Endodermal cell (in vitro differentiated cells): ENCODE measurements at regions not wholly inside any gene's neighbourhood (a gene's known extent, or its start where the extent isn't known, plus 50 kb on each side); places are given as distances from the start of the nearest gene placed in this dataset.

Experiments
- DNase-seq: peaks from one replicate; pipeline ENCODE4 v3.0.0-alpha.2; 2017
- H3K27ac ChIP-seq: 2 replicates; pipeline ENCODE4 v1.5.1; 2013; ENCODE audit warnings: mild to moderate bottlenecking, low read depth, low read length, moderate library complexity
- H3K27me3 ChIP-seq: 2 replicates; pipeline ENCODE4 v1.6.1; 2013; ENCODE audit warnings: mild to moderate bottlenecking, low read length, moderate library complexity; ENCODE audit not compliant: insufficient read depth, control insufficient read depth, poor library complexity, severe bottlenecking
- H3K36me3 ChIP-seq: 2 replicates; pipeline ENCODE4 v1.7.0; 2013; ENCODE audit warnings: mild to moderate bottlenecking, low read length, moderate library complexity; ENCODE audit not compliant: control insufficient read depth, insufficient read depth
- H3K4me1 ChIP-seq: one replicate; pipeline ENCODE4 v1.7.0; 2013; ENCODE audit warnings: low read length; ENCODE audit not compliant: control insufficient read depth, insufficient read depth
- H3K4me3 ChIP-seq: 2 replicates; pipeline ENCODE4 v1.5.1; 2013; ENCODE audit warnings: mild to moderate bottlenecking, low read length, moderate library complexity
- H3K9ac ChIP-seq: 2 replicates; pipeline ENCODE4 v1.6.1; 2013; ENCODE audit warnings: mild to moderate bottlenecking, low read length, moderate library complexity; ENCODE audit not compliant: poor library complexity, severe bottlenecking; ENCODE audit errors: extremely low read depth
- H3K9me3 ChIP-seq: 2 replicates; pipeline ENCODE4 v1.6.1; 2013; ENCODE audit warnings: mild to moderate bottlenecking, low read length, moderate library complexity; ENCODE audit not compliant: control insufficient read depth
- H3K27ac Mint-ChIP-seq: 2 replicates; pipeline ENCODE4 v1.8.0; 2020; ENCODE audit warnings: mixed read lengths
- H3K27me3 Mint-ChIP-seq: 2 replicates; pipeline ENCODE4 v1.8.0; 2021; ENCODE audit warnings: mild to moderate bottlenecking, mixed read lengths; ENCODE audit not compliant: insufficient read depth
- H3K36me3 Mint-ChIP-seq: 2 replicates; pipeline ENCODE4 v1.8.0; 2020; ENCODE audit warnings: low read depth, mixed read lengths
- H3K4me1 Mint-ChIP-seq: 2 replicates; pipeline ENCODE4 v1.8.0; 2020; ENCODE audit warnings: mixed read lengths
- H3K4me3 Mint-ChIP-seq: 2 replicates; pipeline ENCODE4 v1.8.0; 2020; ENCODE audit warnings: mild to moderate bottlenecking, moderate library complexity, mixed read lengths
- H3K9me3 Mint-ChIP-seq: 2 replicates; pipeline ENCODE4 v1.8.0; 2020; ENCODE audit warnings: mild to moderate bottlenecking, mixed read lengths
- CTCF ChIP-seq: fragments of 200-600 bp; sonication (generic); conservative IDR thresholded peaks from 2 replicates; pipeline ENCODE4 v1.5.0; 2021; ENCODE audit warnings: antibody characterized with exemption, mild to moderate bottlenecking
- WGBS, 2 experiments: methylation state at CpG; one replicate each; pipeline versions ENCODE4 v1.1.5 to v1.1.7; 2013; ENCODE audit warnings: missing lambda C conversion rate in 2 of 2, mixed read lengths in 1 of 2; ENCODE audit not compliant: insufficient coverage in 1 of 2, insufficient read length in 1 of 2; 5-methylcytosine and 5-hydroxymethylcytosine counted together

- Mint-ChIP-seq H3K36me3 (no peaks in the 10 kb centered on the region), H3K4me1 (peaks cover 18% of the 10 kb centered on the region), H3K9me3 (peaks cover 11% of the 10 kb centered on the region), H3K27ac (no peak overlapping the region), H3K4me3 (no peak overlapping the region), H3K27me3 (no peaks in the 10 kb centered on the region)
- Histone ChIP-seq H3K36me3 (no peaks in the 10 kb centered on the region), H3K9ac (no peak overlapping the region), H3K9me3 (peaks cover 18% of the 10 kb centered on the region), H3K4me3 (no peak overlapping the region), H3K4me1 (peaks cover 3% of the 10 kb centered on the region), H3K27me3 (no peaks in the 10 kb centered on the region), H3K27ac (no peak overlapping the region)
- 96 to 97% methylated on average over 3 of the region's 3 CpGs for WGBS, 2 experiments
- no peak for DNase-seq
- no peak for TF ChIP-seq CTCF
These were observed 184.6 kb upstream of the PRDM1 start for GRCh38 chr6:105901583-105901982.

GRCh38 chr6:105900125-105900937, 185.8 kb upstream of the PRDM1 start:
- H3K27me3 Mint-ChIP-seq, result no peaks in the 10 kb centered on the region
- H3K27me3 ChIP-seq, result no peaks in the 10 kb centered on the region
- H3K9me3 Mint-ChIP-seq, result peaks cover 11% of the 10 kb centered on the region
- H3K9me3 ChIP-seq, result peaks cover 18% of the 10 kb centered on the region
- WGBS, 2 experiments, result 90% methylated on average over 10 to 13 of the region's 13 CpGs
- H3K36me3 Mint-ChIP-seq, result no peaks in the 10 kb centered on the region
- H3K4me3 Mint-ChIP-seq, result no peak overlapping the region
- H3K27ac Mint-ChIP-seq, result no peak overlapping the region
- no peak overlapping the region for H3K27ac ChIP-seq
- peaks cover 18% of the 10 kb centered on the region for H3K4me1 Mint-ChIP-seq
- DNase-seq, result no peak
- peaks cover 3% of the 10 kb centered on the region for H3K4me1 ChIP-seq
- H3K36me3 ChIP-seq, result no peaks in the 10 kb centered on the region
- no peak for TF ChIP-seq CTCF
- H3K4me3 ChIP-seq, result no peak overlapping the region
- no peak overlapping the region for H3K9ac ChIP-seq

- Mint-ChIP-seq H3K27ac (no peak overlapping the region), H3K36me3 (no peaks in the 10 kb centered on the region), H3K9me3 (peaks cover 11% of the 10 kb centered on the region), H3K27me3 (no peaks in the 10 kb centered on the region), H3K4me3 (no peak overlapping the region), H3K4me1 (peaks cover 25% of the 10 kb centered on the region)
- Histone ChIP-seq H3K36me3 (no peaks in the 10 kb centered on the region), H3K27me3 (no peaks in the 10 kb centered on the region), H3K9me3 (peaks cover 18% of the 10 kb centered on the region), H3K4me1 (peaks cover 5% of the 10 kb centered on the region), H3K27ac (no peak overlapping the region), H3K9ac (no peak overlapping the region), H3K4me3 (no peak overlapping the region)
- WGBS, 2 experiments, result 94 to 100% methylated on average over 2 to 5 of the region's 5 CpGs
- no peak for DNase-seq
- TF ChIP-seq CTCF, result no peak
These were observed 187.8 kb upstream of the PRDM1 start for GRCh38 chr6:105898286-105898685.
